LNCAP (cell line): ENCODE measurements at regions not wholly inside any gene's neighbourhood (a gene's known extent, or its start where the extent isn't known, plus 50 kb on each side); places are given as distances from the start of the nearest gene placed in this dataset.

Experiments
- CTCF ChIP-seq: fragments of 450-650 bp; IDR thresholded peaks from 2 replicates; pipeline ENCODE4 v1.5.1; 2017; ENCODE audit warnings: mild to moderate bottlenecking

- no peak for TF ChIP-seq CTCF
Measured at GRCh38 chr6:149212206-149212605, 105.3 kb upstream of the TAB2 start.

- no peak for TF ChIP-seq CTCF
Measured at GRCh38 chr6:149212892-149213801, 104.4 kb upstream of the TAB2 start.

GRCh38 chr6:149213829-149214228, 103.7 kb upstream of the TAB2 start:
- no peak for TF ChIP-seq CTCF

- TF ChIP-seq CTCF: no peak
Measured at GRCh38 chr6:149216459-149216858, 101.1 kb upstream of the TAB2 start.

GRCh38 chr6:149217466-149217888, 100.0 kb upstream of the TAB2 start:
- TF ChIP-seq CTCF: no peak

GRCh38 chr6:149218471-149218870, 99.0 kb upstream of the TAB2 start:
- TF ChIP-seq CTCF: no peak

- TF ChIP-seq CTCF: no peak
Measured at GRCh38 chr6:149218915-149219314, 98.6 kb upstream of the TAB2 start.
